Esophagus (tissue), 2 donors: ENCODE measurements at regions not wholly inside any gene's neighbourhood (a gene's known extent, or its start where the extent isn't known, plus 50 kb on each side); places are given as distances from the start of the nearest gene placed in this dataset.

Experiments used
- H3K27ac ChIP-seq, 2 donors: one replicate each; pipeline ENCODE4 v1.5.1; 2013; ENCODE audit warnings: low read depth in 2 of 2, mild to moderate bottlenecking in 2 of 2, inconsistent platforms in 1 of 2, low read length in 1 of 2, moderate library complexity in 1 of 2
- H3K27me3 ChIP-seq, 2 donors: one replicate each; pipeline ENCODE4 v1.6.1; 2013; ENCODE audit warnings: low read length in 2 of 2, control low read depth in 1 of 2, mild to moderate bottlenecking in 1 of 2; ENCODE audit not compliant: insufficient read depth in 2 of 2, control insufficient read depth in 1 of 2
- H3K36me3 ChIP-seq, 2 donors: one replicate each; pipeline ENCODE4 v1.6.1; 2013; ENCODE audit warnings: low read length in 1 of 2; ENCODE audit not compliant: control insufficient read depth in 2 of 2, insufficient read depth in 2 of 2
- H3K4me1 ChIP-seq, 2 donors: one replicate each; pipeline ENCODE4 v1.6.1; 2013; ENCODE audit warnings: low read length in 1 of 2; ENCODE audit not compliant: control insufficient read depth in 2 of 2, insufficient read depth in 2 of 2
- H3K4me3 ChIP-seq, 2 donors: one replicate each; pipeline ENCODE4 v1.5.1; 2013; ENCODE audit warnings: low read length in 2 of 2, mild to moderate bottlenecking in 2 of 2, low read depth in 1 of 2, moderate library complexity in 1 of 2
- H3K9me3 ChIP-seq, 2 donors: one replicate each; pipeline ENCODE4 v1.6.1; 2013; ENCODE audit warnings: mild to moderate bottlenecking in 2 of 2, low read depth in 1 of 2, low read length in 1 of 2, moderate library complexity in 1 of 2; ENCODE audit not compliant: control insufficient read depth in 2 of 2, insufficient read depth in 1 of 2
- WGBS, 2 donors: extraction: QIAGEN DNeasy Blood & Tissue Kit; methylation state at CpG; one replicate each; pipeline ENCODE4 v1.1.7; 2013; 5-methylcytosine and 5-hydroxymethylcytosine counted together
- donor health status: healthy with polysubstance abuse.
- donor health status: Bipolar disorder and iron deficiency.

GRCh38 chr11:92779746-92780145, 189.7 kb upstream of the MTNR1B start:
- Histone ChIP-seq H3K4me3 (no peak overlapping the region), H3K27me3 (no peaks in the 10 kb centered on the region), H3K4me1 (no peaks in the 10 kb centered on the region), H3K9me3 (no peaks in the 10 kb centered on the region), H3K36me3 (no peaks in the 10 kb centered on the region), H3K27ac (no peak overlapping the region)
- WGBS, 2 donors: 82 to 92% methylated on average over 5 of the region's 5 CpGs

- Histone ChIP-seq H3K4me3 (no peak overlapping the region), H3K27ac (no peak overlapping the region), H3K27me3 (no peaks in the 10 kb centered on the region), H3K36me3 (no peaks in the 10 kb centered on the region), H3K9me3 (no peaks in the 10 kb centered on the region), H3K4me1 (no peaks in the 10 kb centered on the region)
- 94 to 97% methylated on average over 8 of the region's 8 CpGs for WGBS, 2 donors
Observed at GRCh38 chr11:92781151-92781550, 188.3 kb upstream of the MTNR1B start.

- no peak overlapping the region for H3K27ac ChIP-seq
- H3K27me3 ChIP-seq: no peaks in the 10 kb centered on the region
- no peaks in the 10 kb centered on the region for H3K9me3 ChIP-seq
- H3K4me1 ChIP-seq: no peaks in the 10 kb centered on the region
- H3K36me3 ChIP-seq: no peaks in the 10 kb centered on the region
- no peak overlapping the region for H3K4me3 ChIP-seq
- 76 to 84% methylated on average over 5 of the region's 5 CpGs for WGBS, 2 donors
Observed at GRCh38 chr11:92782806-92783205, 186.6 kb upstream of the MTNR1B start.

GRCh38 chr11:92784331-92784730, 185.1 kb upstream of the MTNR1B start:
- no peaks in the 10 kb centered on the region for H3K9me3 ChIP-seq
- no peak overlapping the region for H3K27ac ChIP-seq
- H3K27me3 ChIP-seq: no peaks in the 10 kb centered on the region
- no peaks in the 10 kb centered on the region for H3K36me3 ChIP-seq
- 39 to 47% methylated on average over 6 of the region's 6 CpGs for WGBS, 2 donors
- no peak overlapping the region for H3K4me3 ChIP-seq
- no peaks in the 10 kb centered on the region for H3K4me1 ChIP-seq

GRCh38 chr11:92787638-92788037, 181.8 kb upstream of the MTNR1B start:
- H3K4me3 ChIP-seq: no peak overlapping the region
- WGBS, 2 donors: 59% methylated on average over 2 of the region's 2 CpGs
- H3K27me3 ChIP-seq: no peaks in the 10 kb centered on the region
- no peak overlapping the region for H3K27ac ChIP-seq
- H3K36me3 ChIP-seq: no peaks in the 10 kb centered on the region
- H3K4me1 ChIP-seq: no peaks in the 10 kb centered on the region
- H3K9me3 ChIP-seq: no peaks in the 10 kb centered on the region

- no peaks in the 10 kb centered on the region for H3K27me3 ChIP-seq
- no peaks in the 10 kb centered on the region for H3K4me1 ChIP-seq
- WGBS, 2 donors: 85 to 90% methylated on average over 9 of the region's 9 CpGs
- no peak overlapping the region for H3K4me3 ChIP-seq
- no peaks in the 10 kb centered on the region for H3K36me3 ChIP-seq
- no peaks in the 10 kb centered on the region for H3K9me3 ChIP-seq
- H3K27ac ChIP-seq: no peak overlapping the region
Observed at GRCh38 chr11:92789761-92790160, 179.7 kb upstream of the MTNR1B start.

GRCh38 chr11:92790366-92790765, 179.1 kb upstream of the MTNR1B start:
- 43 to 55% methylated on average over 1 of the region's 1 CpG for WGBS, 2 donors
- Histone ChIP-seq H3K4me3 (no peak overlapping the region), H3K27me3 (no peaks in the 10 kb centered on the region)

GRCh38 chr11:92790926-92791616, 178.4 kb upstream of the MTNR1B start:
- Histone ChIP-seq H3K36me3 (no peaks in the 10 kb centered on the region), H3K4me1 (no peaks in the 10 kb centered on the region)

More at GRCh38 chr11:92790366-92790765, 179.1 kb upstream of the MTNR1B start:
- Histone ChIP-seq H3K27ac (no peak overlapping the region), H3K4me1 (no peaks in the 10 kb centered on the region), H3K9me3 (no peaks in the 10 kb centered on the region), H3K36me3 (no peaks in the 10 kb centered on the region)

GRCh38 chr11:92791886-92792285, 177.6 kb upstream of the MTNR1B start:
- Histone ChIP-seq H3K27ac (no peak overlapping the region), H3K4me1 (no peaks in the 10 kb centered on the region), H3K27me3 (no peaks in the 10 kb centered on the region), H3K9me3 (no peaks in the 10 kb centered on the region), H3K36me3 (no peaks in the 10 kb centered on the region), H3K4me3 (no peak overlapping the region)
- WGBS, 2 donors: 85 to 86% methylated on average over 3 of the region's 3 CpGs

More at GRCh38 chr11:92790926-92791616, 178.4 kb upstream of the MTNR1B start:
- no peaks in the 10 kb centered on the region for H3K9me3 ChIP-seq
- no peak overlapping the region for H3K4me3 ChIP-seq
- H3K27ac ChIP-seq: no peak overlapping the region
- no peaks in the 10 kb centered on the region for H3K27me3 ChIP-seq

GRCh38 chr11:92793189-92793588, 176.3 kb upstream of the MTNR1B start:
- Histone ChIP-seq H3K27ac (no peak overlapping the region), H3K4me1 (no peaks in the 10 kb centered on the region), H3K9me3 (no peaks in the 10 kb centered on the region), H3K36me3 (no peaks in the 10 kb centered on the region), H3K4me3 (no peak overlapping the region), H3K27me3 (no peaks in the 10 kb centered on the region)
- WGBS, 2 donors: 82 to 85% methylated on average over 4 of the region's 4 CpGs
